SK-N-SH treated with all-trans-retinoic acid at 6 μM for 48 hours (cell line): ENCODE measurements at regions not wholly inside any gene's neighbourhood (a gene's known extent, or its start where the extent isn't known, plus 50 kb on each side); places are given as distances from the start of the nearest gene placed in this dataset.

ENCODE experiments used
- ATAC-seq: fragments of 200-7000 bp; cut with Tn5 transposase; 3 replicates; pipeline ENCODE4 v1.9.1; 2020; ENCODE audit warnings: mild to moderate bottlenecking, moderate library complexity
- ARNTL ChIP-seq: fragments of 450-650 bp; formaldehyde crosslinking; IDR thresholded peaks from 2 replicates; pipeline ENCODE4 v1.5.0; 2020; ENCODE audit warnings: low read depth, mild to moderate bottlenecking, moderate library complexity, borderline replicate concordance
- BACH2 ChIP-seq: fragments of 250-450 bp; sonication (Bioruptor Pico); IDR thresholded peaks from 2 replicates; pipeline ENCODE4 v1.9.0; 2021; ENCODE audit warnings: mild to moderate bottlenecking, borderline replicate concordance
- CSDC2 ChIP-seq: fragments of 250-450 bp; sonication (Bioruptor Pico); IDR thresholded peaks from 2 replicates; pipeline ENCODE4 v1.5.0; 2020; ENCODE audit warnings: mild to moderate bottlenecking, moderate library complexity
- ESRRG ChIP-seq: fragments of 250-450 bp; sonication (Bioruptor Pico); IDR thresholded peaks from 2 replicates; pipeline ENCODE4 v1.6.1; 2021; ENCODE audit warnings: mild to moderate bottlenecking
- GLIS3 ChIP-seq: fragments of 250-450 bp; sonication (Bioruptor Pico); IDR thresholded peaks from 2 replicates; pipeline ENCODE4 v1.5.0; 2020; ENCODE audit warnings: mild to moderate bottlenecking, moderate library complexity
- ISL1 ChIP-seq: fragments of 250-450 bp; sonication (Bioruptor Pico); IDR thresholded peaks from 2 replicates; pipeline ENCODE4 v2.1.2; 2022; ENCODE audit warnings: mild to moderate bottlenecking, moderate library complexity
- OSR1 ChIP-seq: fragments of 250-450 bp; sonication (Bioruptor Pico); IDR thresholded peaks from 2 replicates; pipeline ENCODE4 v1.8.0; 2022; ENCODE audit warnings: moderate library complexity, mild to moderate bottlenecking, inconsistent platforms
- PPARA ChIP-seq: fragments of 250-450 bp; sonication (Bioruptor Pico); IDR thresholded peaks from 2 replicates; pipeline ENCODE4 v1.5.0; 2020; ENCODE audit warnings: mild to moderate bottlenecking, borderline replicate concordance
- RARB ChIP-seq: fragments of 250-450 bp; sonication (Bioruptor Pico); IDR thresholded peaks from 2 replicates; pipeline ENCODE4 v1.8.0; 2021; ENCODE audit warnings: mild to moderate bottlenecking, moderate library complexity
- SNAI2 ChIP-seq: fragments of 250-450 bp; sonication (Bioruptor Pico); IDR thresholded peaks from 2 replicates; pipeline ENCODE4 v1.5.0; 2020; ENCODE audit warnings: mild to moderate bottlenecking, moderate library complexity
- TCF4 ChIP-seq: fragments of 250-450 bp; sonication (Bioruptor Pico); IDR thresholded peaks from 2 replicates; pipeline ENCODE4 v1.8.0; 2021; ENCODE audit warnings: mild to moderate bottlenecking, moderate library complexity, borderline replicate concordance
- TOX ChIP-seq: fragments of 250-450 bp; sonication (Bioruptor Pico); IDR thresholded peaks from 2 replicates; pipeline ENCODE4 v1.8.0; 2021; ENCODE audit warnings: mild to moderate bottlenecking, moderate library complexity, borderline replicate concordance
- ZC3H10 ChIP-seq: fragments of 250-450 bp; sonication (Bioruptor Pico); IDR thresholded peaks from 2 replicates; pipeline ENCODE4 v1.5.1; 2021; ENCODE audit warnings: mild to moderate bottlenecking, moderate library complexity
- ZFP30 ChIP-seq: fragments of 450-650 bp; formaldehyde crosslinking; IDR thresholded peaks from 2 replicates; pipeline ENCODE4 v1.5.0; 2022; ENCODE audit warnings: mild to moderate bottlenecking, moderate library complexity
- ZNF565 ChIP-seq: fragments of 450-650 bp; formaldehyde crosslinking; conservative IDR thresholded peaks from 2 replicates; pipeline ENCODE4 v1.5.0; 2020; ENCODE audit warnings: low read depth, mild to moderate bottlenecking, moderate library complexity
- ZNF70 ChIP-seq: fragments of 450-650 bp; formaldehyde crosslinking; IDR thresholded peaks from 2 replicates; pipeline ENCODE4 v1.5.0; 2020; ENCODE audit warnings: mild to moderate bottlenecking, moderate library complexity
- ZNF8 ChIP-seq: fragments of 450-650 bp; formaldehyde crosslinking; IDR thresholded peaks from 2 replicates; pipeline ENCODE4 v1.5.0; 2020; ENCODE audit warnings: mild to moderate bottlenecking, moderate library complexity
- TF ChIP-seq, protein P1 (sequence below): fragments of 250-450 bp; sonication (Bioruptor Pico); IDR thresholded peaks from 2 replicates; pipeline ENCODE4 v1.8.0; 2021; ENCODE audit warnings: low read depth, mild to moderate bottlenecking, moderate library complexity, borderline replicate concordance
- TF ChIP-seq, protein P2 (sequence below): fragments of 250-450 bp; sonication (Bioruptor Pico); IDR thresholded peaks from 2 replicates; pipeline ENCODE4 v1.5.0; 2020; ENCODE audit warnings: mild to moderate bottlenecking, moderate library complexity
- TF ChIP-seq, protein P3 (sequence below): fragments of 250-450 bp; sonication (Bioruptor Pico); IDR thresholded peaks from 2 replicates; pipeline ENCODE4 v1.5.1; 2021; ENCODE audit warnings: mild to moderate bottlenecking, moderate library complexity
- TF ChIP-seq, protein P4 (sequence below): fragments of 250-450 bp; sonication (Bioruptor Pico); IDR thresholded peaks from 2 replicates; pipeline ENCODE4 v1.8.0; 2020; ENCODE audit warnings: mild to moderate bottlenecking, moderate library complexity, borderline replicate concordance

DNA sequence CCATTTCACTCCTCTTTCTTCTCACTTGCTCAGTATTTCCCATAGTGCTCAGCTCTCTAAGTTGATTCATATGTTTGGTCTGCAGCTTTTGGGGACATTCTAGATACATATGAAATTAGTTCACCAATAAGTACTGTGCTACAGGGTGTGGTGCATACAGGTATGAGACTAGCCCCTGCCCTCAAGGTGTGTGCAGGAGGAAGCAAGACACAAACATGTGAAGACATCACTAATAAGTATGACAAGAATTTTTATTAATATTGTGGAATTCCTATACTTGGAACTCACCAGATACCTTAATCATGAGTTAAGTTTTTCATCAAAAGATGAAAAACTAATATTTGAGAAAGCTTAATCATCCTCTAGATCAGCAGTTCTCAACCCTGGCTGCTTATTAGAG lies 505.2 kb downstream of the ZNF674 start:
- ATAC-seq, result no peak
- TF ChIP-seq BACH2 (no peak), ARNTL (CRISPR knock-in tag) (no peak), RARB (CRISPR knock-in tag) (no peak), ZNF565 (CRISPR knock-in tag) (no peak)
- TF ChIP-seq, all 23 proteins: peak for 0

DNA sequence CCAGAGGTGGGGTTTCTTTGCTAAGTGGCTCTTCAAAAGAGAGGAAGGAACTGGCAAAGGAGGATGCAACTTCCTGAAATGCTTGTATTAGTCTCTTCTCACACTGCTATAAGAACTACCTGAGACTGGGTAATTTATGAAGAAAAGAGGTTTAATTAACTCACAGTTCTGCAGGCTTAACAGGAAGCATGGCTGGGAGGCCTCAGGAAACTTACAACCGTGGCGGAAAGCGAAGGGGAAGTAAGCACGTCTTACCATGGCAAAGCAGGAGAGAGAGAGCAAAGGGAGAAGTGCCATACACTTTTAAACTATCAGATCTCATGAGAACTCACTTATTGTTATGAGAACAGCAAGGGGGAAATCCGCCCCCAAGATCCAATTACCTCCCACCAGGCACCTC lies 505.7 kb downstream of the ZNF674 start:
- TF ChIP-seq ZNF8 (CRISPR knock-in tag), result no peak
- no peak for TF ChIP-seq GLIS3
- TF ChIP-seq TOX (CRISPR knock-in tag), result no peak
- no peak for TF ChIP-seq ZFP30
- no peak for TF ChIP-seq OSR1
- no peak for TF ChIP-seq ISL1
- TF ChIP-seq RARB (CRISPR knock-in tag), result no peak
- TF ChIP-seq, protein P1, sequence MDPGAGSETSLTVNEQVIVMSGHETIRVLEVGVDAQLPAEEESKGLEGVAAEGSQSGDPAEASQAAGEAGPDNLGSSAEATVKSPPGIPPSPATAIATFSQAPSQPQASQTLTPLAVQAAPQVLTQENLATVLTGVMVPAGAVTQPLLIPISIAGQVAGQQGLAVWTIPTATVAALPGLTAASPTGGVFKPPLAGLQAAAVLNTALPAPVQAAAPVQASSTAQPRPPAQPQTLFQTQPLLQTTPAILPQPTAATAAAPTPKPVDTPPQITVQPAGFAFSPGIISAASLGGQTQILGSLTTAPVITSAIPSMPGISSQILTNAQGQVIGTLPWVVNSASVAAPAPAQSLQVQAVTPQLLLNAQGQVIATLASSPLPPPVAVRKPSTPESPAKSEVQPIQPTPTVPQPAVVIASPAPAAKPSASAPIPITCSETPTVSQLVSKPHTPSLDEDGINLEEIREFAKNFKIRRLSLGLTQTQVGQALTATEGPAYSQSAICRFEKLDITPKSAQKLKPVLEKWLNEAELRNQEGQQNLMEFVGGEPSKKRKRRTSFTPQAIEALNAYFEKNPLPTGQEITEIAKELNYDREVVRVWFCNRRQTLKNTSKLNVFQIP (CRISPR knock-in tag), result no peak
- no peak for TF ChIP-seq SNAI2
- no peak for TF ChIP-seq CSDC2 (CRISPR knock-in tag)
- TF ChIP-seq BACH2, result no peak
- ATAC-seq, result no peak

DNA sequence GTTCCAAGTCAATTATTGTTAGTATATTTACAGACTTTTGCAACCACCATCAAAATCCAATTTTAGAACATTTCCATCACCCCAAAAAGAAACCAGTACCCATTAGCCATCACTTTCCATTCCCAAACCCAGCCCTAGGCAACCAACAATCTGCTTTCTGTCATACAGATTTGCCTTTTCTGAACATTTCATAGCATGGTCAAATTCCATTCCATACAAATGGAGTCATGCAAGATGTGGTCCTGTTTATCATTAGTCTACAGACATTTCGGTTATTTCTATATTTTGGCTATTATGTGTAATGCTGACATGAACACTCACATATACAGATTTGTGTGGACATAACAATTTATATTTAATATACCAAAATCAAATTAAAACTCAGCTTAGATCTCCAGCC lies 508.7 kb downstream of the ZNF674 start:
- TF ChIP-seq, protein P2, sequence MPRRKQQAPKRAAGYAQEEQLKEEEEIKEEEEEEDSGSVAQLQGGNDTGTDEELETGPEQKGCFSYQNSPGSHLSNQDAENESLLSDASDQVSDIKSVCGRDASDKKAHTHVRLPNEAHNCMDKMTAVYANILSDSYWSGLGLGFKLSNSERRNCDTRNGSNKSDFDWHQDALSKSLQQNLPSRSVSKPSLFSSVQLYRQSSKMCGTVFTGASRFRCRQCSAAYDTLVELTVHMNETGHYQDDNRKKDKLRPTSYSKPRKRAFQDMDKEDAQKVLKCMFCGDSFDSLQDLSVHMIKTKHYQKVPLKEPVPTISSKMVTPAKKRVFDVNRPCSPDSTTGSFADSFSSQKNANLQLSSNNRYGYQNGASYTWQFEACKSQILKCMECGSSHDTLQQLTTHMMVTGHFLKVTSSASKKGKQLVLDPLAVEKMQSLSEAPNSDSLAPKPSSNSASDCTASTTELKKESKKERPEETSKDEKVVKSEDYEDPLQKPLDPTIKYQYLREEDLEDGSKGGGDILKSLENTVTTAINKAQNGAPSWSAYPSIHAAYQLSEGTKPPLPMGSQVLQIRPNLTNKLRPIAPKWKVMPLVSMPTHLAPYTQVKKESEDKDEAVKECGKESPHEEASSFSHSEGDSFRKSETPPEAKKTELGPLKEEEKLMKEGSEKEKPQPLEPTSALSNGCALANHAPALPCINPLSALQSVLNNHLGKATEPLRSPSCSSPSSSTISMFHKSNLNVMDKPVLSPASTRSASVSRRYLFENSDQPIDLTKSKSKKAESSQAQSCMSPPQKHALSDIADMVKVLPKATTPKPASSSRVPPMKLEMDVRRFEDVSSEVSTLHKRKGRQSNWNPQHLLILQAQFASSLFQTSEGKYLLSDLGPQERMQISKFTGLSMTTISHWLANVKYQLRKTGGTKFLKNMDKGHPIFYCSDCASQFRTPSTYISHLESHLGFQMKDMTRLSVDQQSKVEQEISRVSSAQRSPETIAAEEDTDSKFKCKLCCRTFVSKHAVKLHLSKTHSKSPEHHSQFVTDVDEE, result no peak
- TF ChIP-seq ZNF565 (CRISPR knock-in tag) (no peak), GLIS3 (no peak), PPARA (CRISPR knock-in tag) (no peak), ZNF8 (CRISPR knock-in tag) (no peak), ZC3H10 (CRISPR knock-in tag) (no peak), RARB (CRISPR knock-in tag) (no peak), ESRRG (CRISPR knock-in tag) (no peak), ARNTL (CRISPR knock-in tag) (no peak), TCF4 (CRISPR knock-in tag) (no peak), ISL1 (no peak), ZNF70 (CRISPR knock-in tag) (no peak), TOX (CRISPR knock-in tag) (no peak), CSDC2 (CRISPR knock-in tag) (no peak), OSR1 (no peak), ZFP30 (no peak)
- TF ChIP-seq, protein P3, sequence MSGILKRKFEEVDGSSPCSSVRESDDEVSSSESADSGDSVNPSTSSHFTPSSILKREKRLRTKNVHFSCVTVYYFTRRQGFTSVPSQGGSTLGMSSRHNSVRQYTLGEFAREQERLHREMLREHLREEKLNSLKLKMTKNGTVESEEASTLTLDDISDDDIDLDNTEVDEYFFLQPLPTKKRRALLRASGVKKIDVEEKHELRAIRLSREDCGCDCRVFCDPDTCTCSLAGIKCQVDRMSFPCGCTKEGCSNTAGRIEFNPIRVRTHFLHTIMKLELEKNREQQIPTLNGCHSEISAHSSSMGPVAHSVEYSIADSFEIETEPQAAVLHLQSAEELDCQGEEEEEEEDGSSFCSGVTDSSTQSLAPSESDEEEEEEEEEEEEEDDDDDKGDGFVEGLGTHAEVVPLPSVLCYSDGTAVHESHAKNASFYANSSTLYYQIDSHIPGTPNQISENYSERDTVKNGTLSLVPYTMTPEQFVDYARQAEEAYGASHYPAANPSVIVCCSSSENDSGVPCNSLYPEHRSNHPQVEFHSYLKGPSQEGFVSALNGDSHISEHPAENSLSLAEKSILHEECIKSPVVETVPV, result no peak
- TF ChIP-seq, protein P4, sequence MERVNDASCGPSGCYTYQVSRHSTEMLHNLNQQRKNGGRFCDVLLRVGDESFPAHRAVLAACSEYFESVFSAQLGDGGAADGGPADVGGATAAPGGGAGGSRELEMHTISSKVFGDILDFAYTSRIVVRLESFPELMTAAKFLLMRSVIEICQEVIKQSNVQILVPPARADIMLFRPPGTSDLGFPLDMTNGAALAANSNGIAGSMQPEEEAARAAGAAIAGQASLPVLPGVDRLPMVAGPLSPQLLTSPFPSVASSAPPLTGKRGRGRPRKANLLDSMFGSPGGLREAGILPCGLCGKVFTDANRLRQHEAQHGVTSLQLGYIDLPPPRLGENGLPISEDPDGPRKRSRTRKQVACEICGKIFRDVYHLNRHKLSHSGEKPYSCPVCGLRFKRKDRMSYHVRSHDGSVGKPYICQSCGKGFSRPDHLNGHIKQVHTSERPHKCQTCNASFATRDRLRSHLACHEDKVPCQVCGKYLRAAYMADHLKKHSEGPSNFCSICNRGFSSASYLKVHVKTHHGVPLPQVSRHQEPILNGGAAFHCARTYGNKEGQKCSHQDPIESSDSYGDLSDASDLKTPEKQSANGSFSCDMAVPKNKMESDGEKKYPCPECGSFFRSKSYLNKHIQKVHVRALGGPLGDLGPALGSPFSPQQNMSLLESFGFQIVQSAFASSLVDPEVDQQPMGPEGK (CRISPR knock-in tag), result no peak
- TF ChIP-seq, protein P1 (CRISPR knock-in tag), result no peak
- peak; percentile 50; the same call in 2 of the 3 replicates for ATAC-seq
